ENCODE measurements at regions not wholly inside any gene's neighbourhood (a gene's known extent, or its start where the extent isn't known, plus 50 kb on each side); places are given as distances from the start of the nearest gene placed in this dataset.

DNA sequence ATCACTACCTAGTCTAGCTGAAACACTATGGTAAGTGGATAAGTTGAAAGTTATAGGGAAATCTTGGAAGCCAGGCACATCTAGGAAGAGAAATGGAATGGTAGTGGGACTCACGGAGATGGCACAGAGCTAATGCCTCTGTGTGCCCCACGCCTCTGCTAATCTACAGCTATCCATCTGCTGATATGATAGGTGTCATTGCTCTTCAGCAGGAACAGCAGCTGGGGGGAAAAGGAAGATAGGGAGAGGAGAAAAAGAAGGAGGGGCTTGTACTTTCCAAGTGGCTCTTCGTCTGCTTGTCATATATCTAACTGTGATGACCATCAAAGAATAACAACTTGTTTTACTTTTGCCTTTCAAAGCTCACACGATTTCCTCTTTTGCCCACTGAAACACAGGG, 1199.1 kb upstream of the SORCS1 start:
- DNase-seq (ENCODE audit: low read depth) = no peak
- TF ChIP-seq, protein P1, sequence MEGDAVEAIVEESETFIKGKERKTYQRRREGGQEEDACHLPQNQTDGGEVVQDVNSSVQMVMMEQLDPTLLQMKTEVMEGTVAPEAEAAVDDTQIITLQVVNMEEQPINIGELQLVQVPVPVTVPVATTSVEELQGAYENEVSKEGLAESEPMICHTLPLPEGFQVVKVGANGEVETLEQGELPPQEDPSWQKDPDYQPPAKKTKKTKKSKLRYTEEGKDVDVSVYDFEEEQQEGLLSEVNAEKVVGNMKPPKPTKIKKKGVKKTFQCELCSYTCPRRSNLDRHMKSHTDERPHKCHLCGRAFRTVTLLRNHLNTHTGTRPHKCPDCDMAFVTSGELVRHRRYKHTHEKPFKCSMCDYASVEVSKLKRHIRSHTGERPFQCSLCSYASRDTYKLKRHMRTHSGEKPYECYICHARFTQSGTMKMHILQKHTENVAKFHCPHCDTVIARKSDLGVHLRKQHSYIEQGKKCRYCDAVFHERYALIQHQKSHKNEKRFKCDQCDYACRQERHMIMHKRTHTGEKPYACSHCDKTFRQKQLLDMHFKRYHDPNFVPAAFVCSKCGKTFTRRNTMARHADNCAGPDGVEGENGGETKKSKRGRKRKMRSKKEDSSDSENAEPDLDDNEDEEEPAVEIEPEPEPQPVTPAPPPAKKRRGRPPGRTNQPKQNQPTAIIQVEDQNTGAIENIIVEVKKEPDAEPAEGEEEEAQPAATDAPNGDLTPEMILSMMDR (conservative IDR thresholded peaks at IDR 0.05; ENCODE audit: control insufficient read depth, insufficient read depth, low read depth, low read length) = no peak
- no peak overlapping the region for H3K4me3 ChIP-seq (ENCODE audit: control insufficient read depth, low read depth, low read length)

DNA sequence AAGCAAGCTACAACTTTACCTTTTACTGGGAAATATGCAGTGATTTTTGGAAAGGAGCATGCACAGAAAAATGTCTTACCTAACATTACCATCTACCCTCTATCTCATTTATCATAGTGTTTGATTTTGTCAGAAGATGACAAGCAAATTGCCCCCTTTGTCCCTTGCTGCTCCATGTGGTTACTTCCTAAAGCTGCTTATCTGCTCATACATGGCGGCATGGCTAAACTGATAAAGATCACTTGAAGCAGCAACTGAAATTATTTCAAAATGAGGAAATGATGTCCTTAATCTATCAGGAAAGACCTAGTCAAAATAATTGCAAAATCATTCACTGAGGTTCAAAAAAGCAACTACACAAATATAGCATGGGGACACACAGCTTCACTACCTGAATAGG, 1198.5 kb upstream of the SORCS1 start:
- DNase-seq (ENCODE audit: low read depth) = no peak
- TF ChIP-seq, protein P1 (conservative IDR thresholded peaks at IDR 0.05; ENCODE audit: control insufficient read depth, insufficient read depth, low read depth, low read length) = no peak
- H3K4me3 ChIP-seq (ENCODE audit: control insufficient read depth, low read depth, low read length) = no peak overlapping the region

DNA sequence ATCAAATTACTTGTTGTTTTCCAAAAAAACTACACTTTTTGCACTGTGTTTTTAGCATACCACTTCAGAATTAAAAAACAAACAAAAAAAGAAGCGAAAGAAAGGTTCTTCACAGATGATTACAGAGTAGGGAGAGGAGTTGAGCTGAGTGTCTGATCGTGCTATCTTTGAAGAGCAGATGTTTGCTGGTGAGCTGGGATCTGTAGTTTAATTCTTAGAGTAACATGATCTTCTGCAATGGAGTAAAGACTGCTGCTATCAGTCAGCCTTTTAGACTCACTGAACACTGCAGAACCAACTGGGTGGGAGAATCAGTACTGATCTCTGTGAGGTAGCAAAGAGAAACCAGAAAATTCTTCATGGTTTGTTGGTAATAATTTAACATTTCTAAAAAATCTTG, 1197.8 kb upstream of the SORCS1 start:
- H3K4me3 ChIP-seq (ENCODE audit: control insufficient read depth, low read depth, low read length) = no peak overlapping the region
- no peak for DNase-seq (ENCODE audit: low read depth)
- TF ChIP-seq, protein P1 (conservative IDR thresholded peaks at IDR 0.05; ENCODE audit: control insufficient read depth, insufficient read depth, low read depth, low read length) = no peak

DNA sequence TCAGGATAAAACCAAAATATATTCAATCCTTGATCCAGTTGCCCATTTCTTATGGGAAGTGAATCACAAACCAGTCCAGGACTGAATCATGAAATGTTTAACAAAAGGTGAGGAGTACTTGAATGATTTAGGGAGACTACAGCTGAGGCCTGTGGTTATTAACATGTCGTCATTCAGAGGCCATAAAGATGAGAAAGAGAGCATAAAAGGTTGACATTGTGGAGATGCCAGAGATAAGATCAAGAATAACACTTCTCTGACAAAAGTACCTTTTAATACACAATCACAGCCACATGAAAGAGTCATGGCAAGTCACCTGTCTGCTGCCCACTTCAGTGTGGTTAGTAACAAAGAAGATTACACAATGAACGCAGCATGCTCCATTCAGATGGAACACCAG, 1195.7 kb upstream of the SORCS1 start:
- peak; percentile 75 for DNase-seq (ENCODE audit: low read depth)
- TF ChIP-seq, protein P1 (conservative IDR thresholded peaks at IDR 0.05; ENCODE audit: control insufficient read depth, insufficient read depth, low read depth, low read length) = no peak
- H3K4me3 ChIP-seq (ENCODE audit: control insufficient read depth, low read depth, low read length) = no peak overlapping the region

DNA sequence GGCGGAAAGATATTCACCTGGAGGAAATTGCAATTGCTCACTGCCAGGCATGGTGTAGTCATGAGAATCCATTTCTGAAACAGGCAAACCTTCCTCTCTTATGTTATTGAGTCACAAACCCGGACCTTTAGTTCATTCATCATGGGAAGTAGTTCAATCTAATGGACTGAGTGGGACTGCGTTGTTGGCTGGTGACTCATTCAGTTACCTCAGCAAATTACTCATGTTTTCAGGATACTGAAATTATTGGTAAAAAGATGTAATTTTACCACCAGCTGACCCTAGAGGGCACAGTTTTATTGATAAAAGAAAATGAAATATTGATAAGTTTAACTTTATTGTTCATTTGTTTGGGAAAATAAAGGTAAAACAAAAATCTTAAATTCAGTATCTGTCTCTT, 1194.4 kb upstream of the SORCS1 start:
- no peak overlapping the region for H3K4me3 ChIP-seq (ENCODE audit: control insufficient read depth, low read depth, low read length)
- TF ChIP-seq, protein P1 (conservative IDR thresholded peaks at IDR 0.05; ENCODE audit: control insufficient read depth, insufficient read depth, low read depth, low read length) = peak; percentile 11
- peak; percentile 97 for DNase-seq (ENCODE audit: low read depth)

DNA sequence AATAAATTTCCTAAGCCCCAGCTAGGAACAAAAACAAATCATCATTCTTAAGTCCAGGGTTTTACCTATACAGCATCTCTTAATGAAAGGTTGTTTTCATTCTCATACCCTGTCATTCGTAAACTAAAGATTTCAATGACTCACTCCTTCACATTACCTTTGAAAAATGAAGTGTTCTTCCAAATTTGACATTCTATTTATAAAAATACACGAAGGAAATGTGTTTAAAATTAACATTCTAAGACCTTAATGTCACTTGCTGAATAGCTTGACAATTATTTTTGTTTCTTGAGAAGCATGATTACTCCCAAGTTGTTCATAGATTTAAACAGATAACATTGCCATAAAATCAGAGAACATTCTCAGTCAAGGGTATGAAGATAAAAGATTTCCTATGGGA, 1188.3 kb upstream of the SORCS1 start:
- no peak overlapping the region for H3K4me3 ChIP-seq (ENCODE audit: control insufficient read depth, low read depth, low read length)
- no peak for DNase-seq (ENCODE audit: low read depth)
- TF ChIP-seq, protein P1 (conservative IDR thresholded peaks at IDR 0.05; ENCODE audit: control insufficient read depth, insufficient read depth, low read depth, low read length) = no peak

DNA sequence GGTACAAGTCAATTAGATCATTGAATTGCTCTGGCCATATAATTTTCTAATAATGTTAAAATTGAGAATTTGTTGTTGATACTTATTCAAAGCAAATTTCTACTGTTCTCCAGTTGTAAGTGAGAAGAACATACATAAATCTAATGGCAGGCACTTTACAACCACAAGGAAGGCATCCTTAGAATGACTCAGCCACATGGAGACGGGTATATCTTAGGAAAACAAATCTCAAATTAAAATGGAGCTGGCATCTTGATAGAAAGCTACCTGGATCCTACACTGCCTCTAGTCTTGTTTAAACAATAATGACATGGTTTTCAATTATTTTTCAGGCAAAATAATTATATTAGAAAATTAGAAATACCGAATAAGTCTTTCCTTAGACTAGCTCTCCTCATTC, 1183.7 kb upstream of the SORCS1 start:
- TF ChIP-seq, protein P1 (conservative IDR thresholded peaks at IDR 0.05; ENCODE audit: control insufficient read depth, insufficient read depth, low read depth, low read length) = no peak
- DNase-seq (ENCODE audit: low read depth) = no peak
- H3K4me3 ChIP-seq (ENCODE audit: control insufficient read depth, low read depth, low read length) = no peak overlapping the region

All from fibroblast of mammary gland (primary cell).